HG02884 (cell line): ENCODE measurements at regions not wholly inside any gene's neighbourhood (a gene's known extent, or its start where the extent isn't known, plus 50 kb on each side); places are given as distances from the start of the nearest gene placed in this dataset.

Experiments
- ATAC-seq: cut with Tn5 transposase; IDR thresholded peaks from one replicate; pipeline ENCODE4 v1.9.1; 2021; ENCODE audit warnings: mild to moderate bottlenecking, moderate library complexity; ENCODE audit not compliant: unreplicated experiment

DNA sequence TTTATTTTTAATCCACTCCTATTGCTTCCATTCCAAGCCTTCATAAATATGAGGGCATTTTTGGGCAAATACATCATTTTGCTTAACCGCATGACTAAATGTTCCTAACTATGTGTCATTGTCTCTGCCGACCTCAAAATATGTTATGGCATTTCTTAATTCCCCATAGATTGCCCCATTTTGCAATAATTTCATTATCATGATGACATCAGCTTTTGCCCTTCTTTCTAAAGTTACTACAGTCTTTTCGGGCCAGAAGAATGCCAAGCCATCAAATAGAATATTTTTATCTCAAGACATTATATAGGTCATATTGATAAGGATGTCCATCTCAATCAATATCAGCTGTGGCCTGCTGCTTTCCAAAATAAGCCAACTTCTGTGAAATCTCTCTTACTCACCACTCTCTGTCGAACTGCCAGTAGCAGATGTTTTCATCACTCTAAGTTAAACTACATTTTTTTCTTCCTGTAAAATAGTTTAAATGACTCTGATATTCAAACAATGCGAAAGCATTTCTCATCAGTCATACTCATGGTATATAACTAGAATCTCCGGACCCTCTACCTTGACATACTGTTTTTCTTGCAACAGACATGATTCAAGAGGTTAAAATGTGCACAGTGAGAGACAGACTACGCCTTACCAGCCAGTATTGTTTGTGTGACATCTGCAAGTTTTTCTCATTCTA is 1254.6 kb upstream of the CELF2 start:
- no peak for ATAC-seq

GRCh38 chr10:9766762-9767161 is 1250.9 kb upstream of the CELF2 start:
- no peak for ATAC-seq

DNA sequence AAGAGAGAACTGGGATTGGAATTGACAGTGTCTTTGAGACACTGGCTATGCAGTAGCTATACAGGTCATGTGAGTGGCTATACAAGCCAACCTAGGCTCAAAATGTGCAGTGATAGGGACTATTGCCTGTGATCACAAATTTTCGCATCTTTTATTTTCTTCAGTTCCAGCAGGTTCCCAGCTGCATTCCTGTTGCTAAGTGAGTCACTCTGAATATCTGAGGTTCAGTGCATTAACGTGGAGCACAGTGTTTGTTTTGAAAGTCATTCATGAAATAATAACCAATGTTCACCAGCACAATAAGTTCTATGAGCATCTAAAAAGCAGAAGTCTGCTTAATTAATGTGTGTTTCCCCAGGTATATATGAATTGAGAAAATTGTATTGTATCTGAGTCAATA is 1236.0 kb upstream of the CELF2 start:
- no peak for ATAC-seq

GRCh38 chr10:9786101-9786500 is 1231.6 kb upstream of the CELF2 start:
- ATAC-seq: no peak

DNA sequence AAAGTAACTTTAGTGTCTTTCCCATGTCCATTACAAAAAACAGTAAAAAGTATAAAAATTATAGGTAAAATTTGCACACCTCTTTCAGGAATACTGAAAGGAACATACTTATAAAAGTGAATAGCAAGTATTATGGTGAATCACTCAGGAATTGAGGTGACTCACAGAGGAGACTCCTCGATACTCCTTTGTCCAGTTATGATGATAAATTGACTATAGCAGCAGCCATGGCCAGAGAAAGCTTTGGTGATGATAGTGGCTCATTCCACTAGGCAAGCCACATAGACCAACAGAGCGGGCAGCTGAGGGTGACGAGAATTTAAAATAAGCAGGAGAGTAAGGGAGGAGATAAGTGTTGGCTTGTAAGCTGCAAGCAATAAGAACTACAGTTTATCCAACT is 1231.1 kb upstream of the CELF2 start:
- no peak for ATAC-seq

- ATAC-seq: no peak
These were observed 1227.7 kb upstream of the CELF2 start for GRCh38 chr10:9789996-9790395.

GRCh38 chr10:9792181-9792580 is 1225.5 kb upstream of the CELF2 start:
- ATAC-seq: no peak

DNA sequence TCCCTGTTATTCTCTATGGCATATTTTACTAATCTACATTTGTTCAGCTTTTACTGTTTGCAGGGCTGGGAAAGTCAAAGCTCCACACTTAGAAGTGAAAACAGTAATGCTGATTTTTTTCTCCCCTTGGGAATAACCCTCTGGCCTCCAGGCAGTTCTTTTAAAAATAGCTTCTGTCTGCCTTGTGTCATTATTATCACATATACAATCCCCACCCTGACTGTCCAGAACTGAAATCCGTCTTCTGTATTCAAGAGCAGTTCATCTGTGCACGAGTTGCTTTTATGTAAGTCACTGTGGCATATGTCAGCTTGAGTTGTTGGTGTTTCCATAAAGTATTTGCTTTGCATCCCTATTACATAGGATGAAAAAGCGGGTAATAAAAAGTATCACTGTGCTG is 1221.1 kb upstream of the CELF2 start:
- ATAC-seq: no peak

DNA sequence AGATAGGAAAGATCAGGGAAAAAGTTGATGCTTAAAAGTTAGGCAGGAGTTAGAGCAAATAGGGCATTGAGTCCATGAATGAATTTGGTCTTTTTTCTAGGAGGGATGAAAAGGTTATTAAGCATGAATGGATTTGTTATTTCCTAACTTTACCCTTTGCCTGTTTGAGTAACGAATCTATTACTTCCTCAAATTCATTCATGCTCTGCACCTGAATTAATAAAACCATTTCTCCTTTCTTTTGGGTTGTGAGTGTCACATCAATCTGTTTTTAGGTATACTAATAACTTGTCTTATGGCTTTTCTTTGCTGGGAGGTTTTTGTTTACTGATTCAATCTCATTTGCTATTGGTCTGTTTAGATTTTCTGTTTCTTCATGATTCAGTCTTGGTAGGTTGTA is 1217.7 kb upstream of the CELF2 start:
- ATAC-seq: no peak

DNA sequence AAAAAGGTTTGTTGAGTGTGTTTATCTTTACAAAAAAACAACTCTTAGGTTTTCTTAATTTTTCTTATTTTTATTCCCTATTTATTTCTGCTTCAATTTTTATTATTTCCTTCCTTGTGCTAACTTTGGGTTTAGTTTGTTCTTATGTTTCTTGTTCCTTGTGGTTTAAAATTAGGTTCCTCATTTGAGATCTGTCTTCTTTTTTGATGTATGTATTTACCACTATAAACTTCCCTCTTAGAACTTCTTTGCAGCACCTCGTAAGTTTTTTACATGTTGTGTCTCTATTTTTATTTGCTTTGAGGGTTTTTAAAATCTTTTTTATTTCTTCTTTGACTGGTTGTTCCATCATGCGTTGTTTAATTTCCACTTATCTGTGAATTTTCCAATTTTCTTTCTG is 1217.1 kb upstream of the CELF2 start:
- ATAC-seq: no peak

GRCh38 chr10:9807846-9808245 is 1209.8 kb upstream of the CELF2 start:
- ATAC-seq: no peak

GRCh38 chr10:9811601-9812000 is 1206.1 kb upstream of the CELF2 start:
- ATAC-seq: no peak

DNA sequence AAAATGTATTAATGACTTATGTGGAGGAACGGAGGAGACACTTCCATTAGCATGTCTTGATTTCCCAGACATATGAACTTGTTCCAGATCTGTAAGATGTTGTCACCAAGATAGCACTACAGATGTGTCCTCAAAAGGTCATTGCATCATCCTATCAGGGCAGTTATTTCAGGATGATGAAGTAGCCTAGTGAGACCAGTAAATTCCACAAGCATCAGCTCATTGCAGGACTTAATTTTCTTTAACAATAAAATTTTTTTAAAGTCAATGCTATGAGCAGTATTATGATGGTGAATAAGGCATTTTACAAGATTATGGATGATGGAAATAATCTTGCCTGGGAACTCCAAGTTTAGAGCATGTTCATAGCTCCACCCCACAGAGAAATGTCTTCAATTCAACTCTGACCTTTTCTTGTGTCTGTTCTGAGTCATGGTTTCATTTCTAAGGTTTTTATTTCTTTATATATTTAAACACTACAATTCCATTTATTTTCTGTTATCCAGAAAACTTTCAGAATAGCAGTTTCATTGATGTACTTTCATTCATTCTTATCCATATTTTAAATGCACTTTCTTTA is 1203.3 kb upstream of the CELF2 start:
- no peak for ATAC-seq

- ATAC-seq: no peak
These were observed 1197.7 kb upstream of the CELF2 start for GRCh38 chr10:9819756-9820494.

DNA sequence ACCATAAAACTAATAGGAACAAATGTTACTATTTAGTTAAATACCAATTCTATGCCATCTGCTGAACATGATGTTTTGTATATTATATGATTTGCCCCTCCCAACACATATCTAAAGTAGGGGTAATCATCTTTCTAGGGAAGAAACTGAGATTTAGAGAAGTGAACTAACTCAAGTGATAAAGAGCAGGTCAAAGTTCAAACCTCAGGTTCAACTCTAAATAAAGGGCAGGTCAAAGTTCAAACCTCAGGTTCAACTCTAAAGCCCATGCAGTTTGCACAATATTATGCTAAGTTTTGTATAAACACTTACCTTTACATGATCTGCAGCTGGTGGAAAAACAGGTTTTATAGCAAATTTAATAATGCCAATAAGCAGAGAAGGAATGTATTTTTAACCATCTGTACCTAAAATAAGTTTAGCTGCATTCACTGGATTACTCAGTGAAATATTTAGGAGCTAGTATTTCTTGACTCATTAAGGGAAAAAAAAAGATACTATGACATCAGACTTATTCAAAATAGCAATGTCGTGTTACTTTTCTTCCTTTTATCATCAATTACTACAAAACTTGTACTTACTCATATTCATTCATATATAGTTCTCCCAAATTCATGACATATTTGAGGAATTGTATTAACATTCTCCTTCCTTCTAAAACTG is 1194.3 kb upstream of the CELF2 start:
- ATAC-seq: no peak

DNA sequence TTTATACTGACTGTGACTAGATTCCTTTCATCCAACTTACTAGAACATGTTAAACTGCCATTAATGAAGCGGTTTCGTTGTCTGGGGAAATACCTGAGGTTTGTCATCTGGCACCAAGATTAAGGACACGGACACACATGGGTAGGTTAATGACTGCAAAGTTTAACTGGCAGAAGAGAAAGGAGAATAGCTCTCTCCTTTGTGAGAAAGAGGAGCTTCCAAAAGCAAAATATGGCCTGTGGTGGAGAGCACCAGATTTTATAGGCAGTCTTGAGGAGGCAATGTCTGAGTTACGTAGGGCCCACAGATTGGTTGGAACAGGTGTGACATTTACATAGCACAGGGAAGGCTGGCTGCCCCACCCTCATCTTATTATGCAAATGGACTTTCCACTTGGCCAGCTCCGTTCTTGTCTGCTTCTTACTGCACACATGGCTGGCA is 1193.0 kb upstream of the CELF2 start:
- no peak for ATAC-seq

GRCh38 chr10:9825491-9826018 is 1192.1 kb upstream of the CELF2 start:
- ATAC-seq: no peak

- ATAC-seq: no peak
These were observed 1189.6 kb upstream of the CELF2 start for GRCh38 chr10:9828110-9828509.

GRCh38 chr10:9833942-9834341 is 1183.7 kb upstream of the CELF2 start:
- no peak for ATAC-seq

GRCh38 chr10:9834434-9834833 is 1183.2 kb upstream of the CELF2 start:
- no peak for ATAC-seq

GRCh38 chr10:9845075-9845474 is 1172.6 kb upstream of the CELF2 start:
- ATAC-seq: no peak
